GM18873 (cell line): ENCODE measurements at regions not wholly inside any gene's neighbourhood (a gene's known extent, or its start where the extent isn't known, plus 50 kb on each side); places are given as distances from the start of the nearest gene placed in this dataset.

Experiments used
- ATAC-seq: cut with Tn5 transposase; IDR thresholded peaks from one replicate; pipeline ENCODE4 v1.9.1; 2021; ENCODE audit warnings: mild to moderate bottlenecking, moderate library complexity, moderate number of reproducible peaks; ENCODE audit not compliant: unreplicated experiment, low FRiP score

- no peak for ATAC-seq
These were observed 206.5 kb upstream of the BTBD3 start for GRCh38 chr20:11711214-11711613.

GRCh38 chr20:11712639-11713160, 205.0 kb upstream of the BTBD3 start:
- ATAC-seq = no peak

DNA sequence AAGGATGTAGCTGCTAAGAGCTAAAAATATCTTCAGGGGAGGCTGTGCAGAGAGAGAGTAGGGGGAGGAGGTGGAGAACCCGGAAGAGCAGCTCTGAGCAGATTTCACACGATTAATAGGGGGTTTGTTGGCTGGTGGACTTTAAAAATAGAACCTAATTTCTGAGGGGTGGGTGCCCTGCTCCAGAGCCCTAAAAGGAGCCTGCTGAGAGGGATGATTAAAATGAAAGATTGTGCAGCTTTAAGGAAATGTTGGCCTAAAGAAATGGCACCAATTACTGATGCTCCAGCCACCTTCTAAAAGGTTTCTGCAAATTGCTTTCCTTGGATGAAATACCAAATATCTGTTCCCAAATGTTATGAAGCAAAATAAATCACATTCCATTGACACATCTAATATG, 202.8 kb upstream of the BTBD3 start:
- no peak for ATAC-seq

- no peak for ATAC-seq
These were observed 201.3 kb upstream of the BTBD3 start for GRCh38 chr20:11716239-11716944.

DNA sequence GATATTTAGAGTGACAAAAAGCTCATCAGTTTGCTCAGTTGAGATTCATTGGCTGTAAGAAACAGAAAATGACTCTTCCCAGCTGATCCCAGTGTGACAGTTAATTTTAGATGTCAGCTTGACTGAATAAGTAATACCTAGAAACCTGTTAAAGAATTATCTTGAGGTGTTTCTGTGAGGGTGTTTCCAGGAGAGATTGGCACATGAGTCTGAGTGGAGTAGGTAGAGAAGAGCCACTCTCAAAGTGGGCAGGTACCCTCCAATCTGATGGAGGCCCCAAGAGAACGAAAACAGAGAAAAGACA, 200.8 kb upstream of the BTBD3 start:
- no peak for ATAC-seq

DNA sequence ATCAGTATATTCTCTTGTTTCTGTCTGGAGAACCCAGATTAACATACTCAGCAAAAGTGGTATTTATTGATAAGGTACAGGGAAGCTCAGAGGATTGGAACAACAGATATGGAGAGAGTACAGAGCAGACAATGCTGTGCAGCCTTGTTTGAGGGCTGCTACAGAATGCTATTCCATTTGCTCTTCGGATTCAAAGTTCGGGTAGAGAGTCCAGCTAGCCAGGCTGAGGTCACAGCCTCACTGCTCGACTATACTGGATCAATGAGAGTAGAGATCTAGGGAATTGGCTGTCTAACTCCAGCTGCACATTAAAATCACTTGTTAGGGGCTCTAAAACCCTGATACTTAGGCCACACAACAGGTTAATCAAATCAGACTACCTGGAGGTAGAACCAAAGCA, 200.1 kb upstream of the BTBD3 start:
- ATAC-seq = no peak

GRCh38 chr20:11718474-11719094, 199.1 kb upstream of the BTBD3 start:
- no peak for ATAC-seq

GRCh38 chr20:11719153-11719552, 198.5 kb upstream of the BTBD3 start:
- ATAC-seq = no peak

DNA sequence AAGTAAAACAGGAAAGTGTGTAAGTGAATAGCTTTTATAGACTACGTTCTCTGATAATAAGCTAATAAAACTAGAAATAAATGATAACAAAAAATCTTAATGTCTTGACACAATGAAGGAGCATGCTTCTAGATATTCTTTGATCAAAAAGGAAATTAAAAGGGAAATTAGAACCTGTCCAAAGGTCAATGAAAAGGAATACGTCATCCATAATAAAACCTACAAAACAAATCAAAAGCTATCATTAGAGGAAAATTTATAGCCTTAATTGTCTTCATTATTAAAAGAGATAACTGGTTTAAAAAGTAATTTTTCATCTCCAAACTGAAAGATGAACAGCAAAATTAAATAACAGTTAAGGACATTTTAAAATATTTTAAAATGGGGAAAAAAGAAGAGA, 196.3 kb upstream of the BTBD3 start:
- no peak for ATAC-seq

DNA sequence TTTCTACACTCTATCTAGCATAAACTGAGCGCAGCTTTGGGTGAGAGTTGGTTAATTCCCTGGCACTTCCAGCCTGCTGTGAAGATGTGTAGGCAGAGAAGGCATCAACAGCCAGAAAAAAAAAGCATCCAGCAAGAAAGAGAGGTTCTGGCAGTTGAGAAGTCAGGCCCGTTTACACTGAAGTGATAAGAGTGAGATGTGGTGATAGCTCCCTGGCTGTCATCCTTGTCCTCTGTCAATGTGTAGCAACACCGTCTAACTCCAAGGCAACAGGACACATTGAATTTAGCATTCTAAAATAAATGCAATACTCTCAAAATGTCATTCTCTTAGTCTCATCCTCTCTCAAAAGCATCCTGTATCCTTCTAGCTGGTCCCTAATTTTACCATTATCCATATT, 193.6 kb upstream of the BTBD3 start:
- no peak for ATAC-seq

GRCh38 chr20:11726026-11726425, 191.7 kb upstream of the BTBD3 start:
- ATAC-seq = no peak

DNA sequence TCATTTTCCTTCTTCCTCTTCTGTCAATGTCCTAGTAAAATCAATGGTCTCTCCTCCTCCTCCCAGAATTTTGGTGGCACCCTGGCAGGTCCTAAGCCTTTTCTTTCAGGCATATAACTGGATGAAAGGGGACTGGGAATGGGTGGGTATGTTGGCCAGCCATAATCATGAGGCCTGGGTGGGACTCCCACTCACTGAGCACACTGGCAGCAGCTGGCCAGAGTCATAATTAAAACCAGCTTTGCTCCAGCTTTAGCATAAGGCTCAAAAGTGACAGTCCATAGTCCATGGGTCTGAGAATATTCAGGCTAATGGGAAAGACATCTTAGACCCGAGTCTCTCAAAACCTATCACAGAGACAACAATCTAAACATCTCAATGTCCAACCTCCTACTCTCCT, 190.0 kb upstream of the BTBD3 start:
- ATAC-seq = no peak

DNA sequence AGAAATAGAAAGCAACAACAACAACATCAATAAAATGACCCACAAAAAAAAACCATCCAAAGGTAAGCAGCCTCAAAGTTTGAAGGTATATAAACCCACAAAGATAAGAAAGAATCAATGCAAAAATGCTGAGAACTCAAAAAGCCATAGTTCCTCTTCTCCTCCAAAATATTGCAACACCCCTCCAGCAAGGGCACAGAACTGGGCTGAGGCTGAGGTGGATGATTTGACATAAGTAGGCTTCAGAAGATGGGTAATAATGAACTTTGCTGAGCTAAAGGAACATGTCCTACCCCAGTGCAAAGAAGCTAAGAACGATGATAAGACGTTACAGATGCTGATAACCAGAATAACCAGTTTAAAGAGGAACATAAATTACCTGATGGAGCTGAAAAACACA, 188.8 kb upstream of the BTBD3 start:
- no peak for ATAC-seq

DNA sequence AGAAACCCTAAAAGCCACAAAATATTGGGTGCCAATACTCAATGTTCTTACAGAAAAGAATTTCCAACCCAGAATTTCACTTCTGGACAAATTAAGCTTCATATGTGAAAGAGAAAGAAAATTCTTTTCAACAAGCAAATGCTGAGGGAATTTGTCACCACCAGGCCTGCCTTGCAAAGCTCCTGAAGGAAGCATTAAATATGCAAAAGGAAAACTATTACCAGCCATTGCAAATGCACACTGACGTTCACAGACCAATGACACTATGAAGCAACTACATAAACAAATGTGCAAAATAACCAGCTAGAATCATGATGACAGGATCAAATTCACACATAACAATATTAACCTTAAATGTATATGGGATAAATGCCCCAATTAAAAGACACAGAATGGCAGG, 187.9 kb upstream of the BTBD3 start:
- ATAC-seq = no peak

GRCh38 chr20:11734431-11734830, 183.3 kb upstream of the BTBD3 start:
- no peak for ATAC-seq

- no peak for ATAC-seq
These were observed 178.8 kb upstream of the BTBD3 start for GRCh38 chr20:11738852-11739251.

DNA sequence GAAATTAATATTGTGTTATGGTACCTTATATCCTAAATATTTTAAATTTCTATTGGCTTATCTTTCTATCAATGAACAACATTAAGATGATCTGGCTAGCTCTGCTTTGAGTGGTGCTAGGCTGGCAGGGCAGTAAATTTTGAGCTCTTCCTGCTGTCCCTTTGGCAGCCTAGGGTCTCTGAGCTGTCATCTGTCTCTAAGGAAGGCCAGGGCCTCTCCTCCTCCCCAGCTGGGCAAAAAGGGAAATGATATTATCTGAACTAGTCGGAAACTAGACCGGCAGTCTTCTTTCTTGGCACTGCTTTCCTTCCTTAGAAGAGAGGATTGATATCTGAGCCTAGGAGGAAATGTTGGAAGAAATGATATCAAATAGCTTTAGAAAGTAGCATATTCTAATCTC, 176.7 kb upstream of the BTBD3 start:
- ATAC-seq = no peak

DNA sequence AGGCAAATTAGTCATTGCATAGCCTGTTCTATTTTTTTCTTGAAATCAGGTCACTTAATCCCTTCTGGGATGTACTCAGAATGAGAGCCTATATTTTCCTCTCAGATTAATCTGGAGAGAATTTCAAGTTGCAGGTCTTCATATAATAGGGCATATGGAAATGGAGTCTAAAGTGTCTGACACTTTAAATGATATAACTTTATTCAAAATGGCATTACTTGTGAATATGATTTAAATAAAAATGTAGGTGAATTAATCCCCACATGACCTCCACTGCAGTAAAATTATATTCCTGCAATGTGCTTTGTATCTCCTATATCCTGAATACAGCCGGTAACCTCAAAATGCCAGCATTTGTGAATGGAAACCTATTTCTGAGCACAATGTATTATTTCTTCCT, 172.5 kb upstream of the BTBD3 start:
- no peak for ATAC-seq

- no peak for ATAC-seq
These were observed 169.3 kb upstream of the BTBD3 start for GRCh38 chr20:11748436-11748835.

DNA sequence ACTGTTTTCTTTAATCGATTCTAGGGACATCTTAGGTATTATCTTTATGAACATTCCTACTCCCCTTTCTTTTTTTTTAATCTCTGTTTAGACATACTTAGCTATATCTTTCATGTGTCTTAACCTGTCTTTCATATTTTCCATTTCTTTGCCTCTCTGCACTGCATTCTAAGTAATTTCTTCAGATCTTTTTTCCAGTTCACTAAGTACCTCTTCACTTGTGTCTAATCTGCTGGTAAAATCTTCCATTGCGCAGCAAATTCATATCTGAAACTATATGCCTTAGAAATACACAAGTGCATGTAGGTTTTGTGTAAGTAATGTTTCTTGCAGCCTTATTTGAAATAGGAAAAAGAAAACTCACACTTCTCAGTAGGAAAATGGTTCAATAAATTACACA, 165.4 kb upstream of the BTBD3 start:
- no peak for ATAC-seq

- no peak for ATAC-seq
These were observed 164.5 kb upstream of the BTBD3 start for GRCh38 chr20:11753155-11753554.

GRCh38 chr20:11754451-11754850, 163.2 kb upstream of the BTBD3 start:
- ATAC-seq = no peak
